Fibroblast of skin of right quadriceps (primary cell): ENCODE measurements at regions not wholly inside any gene's neighbourhood (a gene's known extent, or its start where the extent isn't known, plus 50 kb on each side); places are given as distances from the start of the nearest gene placed in this dataset.
"Not testable (repeated sequence)": the region's sequence is repeated elsewhere in the genome, so short reads cannot be mapped to it uniquely, and the experiment has no call there.

Experiments
- DNase-seq: peaks from one replicate; pipeline ENCODE4 v3.0.0-alpha.2; 2013

DNA sequence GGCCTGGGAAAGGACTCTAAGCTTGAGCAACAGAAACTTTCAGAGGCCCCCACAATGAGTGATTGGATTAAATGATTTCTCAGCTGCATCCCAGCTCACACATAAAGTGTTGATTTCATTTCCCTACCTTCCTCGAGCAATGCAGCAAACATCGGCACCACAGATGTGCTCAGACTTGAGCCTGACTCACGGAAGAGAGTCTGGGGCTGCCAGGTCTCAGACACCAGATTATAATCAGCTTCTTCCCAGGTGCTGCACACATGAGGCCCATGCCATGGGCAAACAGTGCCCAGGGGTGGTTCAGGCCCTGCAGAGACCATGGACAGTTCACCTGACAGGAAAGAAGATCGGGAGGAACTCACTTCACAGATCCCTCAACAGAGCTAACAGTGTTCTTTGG lies 226.6 kb upstream of the TENM4 start:
- DNase-seq: no peak

DNA sequence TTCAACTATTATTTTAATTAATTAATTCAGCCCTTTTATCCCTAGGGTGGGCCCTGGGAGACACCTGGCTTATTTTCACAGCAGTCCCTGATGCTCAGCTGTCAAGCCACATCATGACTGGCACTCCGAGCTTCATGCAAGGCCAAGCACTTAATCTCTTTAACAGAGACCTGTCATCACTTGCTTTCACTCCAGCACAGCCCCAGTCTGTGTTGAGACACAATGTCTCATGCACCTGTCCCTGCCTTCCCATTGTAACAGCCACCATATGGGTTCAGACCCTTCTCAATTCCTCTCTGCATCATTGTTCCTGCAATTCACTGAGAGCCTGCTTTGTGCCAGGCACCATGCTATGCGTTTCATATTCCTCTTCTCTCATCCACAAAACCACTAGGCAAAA lies 222.2 kb upstream of the TENM4 start:
- DNase-seq: no peak

DNA sequence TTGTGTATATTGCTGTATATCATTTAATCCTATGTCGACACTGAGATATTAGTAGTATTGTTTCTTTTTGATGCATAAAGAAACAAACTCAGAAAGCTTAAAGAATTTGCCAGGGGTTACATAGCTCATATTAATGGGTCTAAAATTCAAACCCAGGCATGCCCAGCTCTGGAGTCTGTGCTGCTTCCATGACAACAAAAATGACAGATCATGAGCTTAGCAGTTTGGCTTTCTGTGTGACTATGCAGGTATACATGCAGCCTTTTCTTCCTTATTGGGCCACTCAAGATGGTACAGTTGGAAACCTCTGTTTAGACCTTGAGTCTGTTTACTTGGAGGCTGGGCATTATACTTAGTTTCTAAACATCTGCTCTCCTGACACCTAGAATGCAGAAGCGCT lies 220.5 kb upstream of the TENM4 start:
- no peak for DNase-seq

DNA sequence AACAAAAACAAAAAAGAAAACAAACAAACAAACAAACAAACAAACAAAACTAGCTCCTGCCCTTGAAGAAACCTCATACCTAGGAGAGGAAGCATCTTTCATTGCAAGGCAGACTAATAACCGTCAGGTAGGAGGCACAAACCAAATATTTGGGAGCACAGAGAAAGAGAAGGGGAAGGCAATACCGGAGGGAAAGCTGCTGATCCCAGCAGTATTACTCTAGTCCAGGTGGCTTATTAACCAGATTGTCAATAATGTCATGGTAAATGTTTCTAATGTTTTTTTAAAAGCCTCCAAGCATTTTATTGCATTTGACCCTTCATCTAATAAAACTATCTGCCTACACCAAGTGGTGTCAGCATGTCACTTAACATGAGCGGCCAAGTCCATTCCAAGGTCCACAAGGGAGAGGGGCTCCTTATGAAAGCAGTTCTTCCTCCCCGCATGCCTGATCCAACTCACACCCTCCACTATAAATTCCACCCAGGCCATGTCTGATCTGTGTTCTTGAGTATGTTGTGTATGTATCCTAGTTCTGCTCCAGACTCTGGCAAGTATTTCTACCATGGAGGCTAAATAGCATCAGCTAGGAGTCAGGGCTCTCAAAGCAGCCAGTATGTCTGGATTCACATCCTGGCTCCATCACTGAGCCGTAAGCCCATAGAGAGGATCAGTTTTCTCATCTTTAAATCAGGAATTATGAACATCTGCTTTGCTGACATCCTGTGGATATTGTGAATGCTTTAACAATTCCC lies 208.1 kb upstream of the TENM4 start:
- no peak for DNase-seq

DNA sequence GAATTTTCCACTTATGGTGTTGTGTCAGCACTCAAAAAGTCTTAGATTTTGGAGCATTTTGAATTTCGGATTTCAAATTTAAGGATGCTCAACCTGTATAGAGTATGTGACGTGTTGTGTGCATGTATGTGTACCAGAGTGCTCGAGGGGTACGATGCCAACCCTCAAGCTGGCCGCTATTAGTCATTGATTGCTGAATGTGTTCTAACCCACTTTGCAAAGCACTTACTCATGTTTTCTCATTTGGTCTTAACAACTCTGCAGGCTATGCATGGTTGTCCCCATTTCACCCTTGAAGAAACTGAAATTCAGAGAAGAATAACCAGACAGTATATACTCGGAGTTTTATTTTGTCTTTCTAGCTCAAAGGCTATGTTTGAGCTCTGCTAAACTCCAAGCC lies 196.4 kb upstream of the TENM4 start:
- DNase-seq: no peak

DNA sequence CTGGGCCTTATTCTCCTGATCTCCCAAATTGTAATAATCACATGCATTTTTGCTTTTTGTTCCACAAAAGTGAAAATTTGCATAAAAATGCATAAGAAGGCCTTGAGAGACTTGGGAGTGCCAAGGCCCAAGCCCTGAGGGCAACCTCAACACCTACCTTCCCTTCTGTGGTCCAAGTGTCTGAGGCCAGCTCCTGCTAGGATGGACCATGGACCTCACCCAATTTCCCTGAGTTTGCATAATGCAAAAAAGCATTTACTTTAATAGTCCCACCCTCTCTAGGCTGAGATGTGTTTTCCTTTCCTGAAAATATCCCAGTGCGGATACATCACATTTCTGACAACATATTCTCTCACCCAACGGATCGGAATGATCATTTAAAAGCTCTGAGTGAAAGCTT lies 194.1 kb upstream of the TENM4 start:
- DNase-seq: no peak

DNA sequence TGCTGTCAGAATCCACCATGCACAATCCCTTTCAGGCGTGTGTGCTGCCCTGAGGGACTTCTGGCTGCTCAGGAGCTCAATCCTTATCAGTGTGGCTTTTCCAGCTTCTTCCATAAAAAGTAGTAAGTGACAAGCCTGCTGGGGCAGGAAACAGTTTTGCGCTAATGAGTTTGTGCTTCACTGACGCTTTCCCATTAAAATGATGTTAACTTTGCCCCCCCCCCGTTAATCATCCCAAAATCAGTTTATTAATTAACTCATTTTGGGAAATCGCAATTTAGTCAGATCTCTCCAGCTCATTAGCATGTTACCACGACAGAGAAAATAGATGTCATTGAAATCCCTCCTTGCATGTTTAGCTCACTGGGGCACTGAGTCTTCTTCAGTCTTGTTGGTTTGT lies 186.5 kb upstream of the TENM4 start:
- DNase-seq: no peak

DNA sequence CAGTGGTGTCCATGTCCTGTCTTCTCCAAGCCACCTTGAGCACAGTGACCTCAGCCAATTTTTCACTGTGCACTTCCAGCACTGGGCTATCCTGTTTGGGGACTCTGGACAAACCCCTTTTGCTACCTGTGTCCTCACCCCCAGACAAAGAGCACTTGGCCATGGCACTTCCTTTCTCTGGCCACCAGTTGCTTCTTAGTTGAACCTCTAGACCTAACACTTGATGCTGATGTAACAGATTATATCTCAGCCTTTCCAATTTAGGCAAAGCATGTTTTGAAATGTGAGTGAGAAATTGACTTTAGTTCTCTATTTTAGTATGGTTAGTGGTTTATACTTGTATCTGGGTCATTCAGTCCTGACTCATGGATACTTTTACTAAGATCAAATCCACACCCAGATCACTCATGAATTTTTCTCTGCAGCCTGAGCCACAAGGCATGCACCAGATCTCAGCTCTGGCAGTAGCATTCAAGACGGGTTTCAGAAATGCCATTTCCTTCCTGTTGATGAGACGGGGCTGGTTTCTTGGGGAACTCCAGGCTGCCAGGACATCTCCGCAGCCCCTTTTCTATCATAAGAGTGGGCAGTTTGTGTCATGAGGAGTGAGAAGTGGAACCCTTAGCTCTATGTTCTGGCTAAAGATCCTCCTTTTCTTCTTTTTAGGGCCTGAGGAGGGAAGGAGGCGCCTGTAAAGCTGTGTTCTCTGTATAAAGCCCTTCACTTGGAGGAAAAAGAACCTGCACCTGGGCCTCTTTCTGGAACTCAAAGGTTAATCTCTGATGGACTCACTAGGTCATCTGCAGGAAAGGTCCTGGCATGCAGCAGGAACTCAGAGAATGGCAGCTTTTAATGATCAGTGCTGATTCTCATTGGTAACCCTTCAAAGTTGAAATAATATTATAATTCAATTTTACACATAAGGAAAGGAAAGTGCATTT lies 185.6 kb upstream of the TENM4 start:
- DNase-seq: peak; percentile 10

DNA sequence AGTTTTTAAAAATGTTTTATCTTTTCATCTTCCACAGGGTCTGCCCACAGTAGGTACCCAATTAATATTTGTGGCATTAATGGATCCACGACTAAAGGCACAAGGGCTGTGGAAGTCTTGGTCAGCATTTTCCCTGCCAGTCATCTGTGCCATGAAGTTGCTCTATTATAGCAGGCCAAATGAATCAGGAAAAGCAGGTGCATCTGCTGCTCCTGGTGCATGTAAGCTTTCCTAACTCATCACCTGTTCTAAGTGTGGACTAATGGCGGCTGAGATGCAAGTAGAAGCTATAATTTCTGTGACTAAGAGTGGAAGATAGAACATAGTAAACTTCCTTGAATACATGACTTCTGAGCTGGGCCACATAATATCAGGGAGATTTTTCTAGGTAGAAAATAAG lies 182.5 kb upstream of the TENM4 start:
- DNase-seq: no peak

DNA sequence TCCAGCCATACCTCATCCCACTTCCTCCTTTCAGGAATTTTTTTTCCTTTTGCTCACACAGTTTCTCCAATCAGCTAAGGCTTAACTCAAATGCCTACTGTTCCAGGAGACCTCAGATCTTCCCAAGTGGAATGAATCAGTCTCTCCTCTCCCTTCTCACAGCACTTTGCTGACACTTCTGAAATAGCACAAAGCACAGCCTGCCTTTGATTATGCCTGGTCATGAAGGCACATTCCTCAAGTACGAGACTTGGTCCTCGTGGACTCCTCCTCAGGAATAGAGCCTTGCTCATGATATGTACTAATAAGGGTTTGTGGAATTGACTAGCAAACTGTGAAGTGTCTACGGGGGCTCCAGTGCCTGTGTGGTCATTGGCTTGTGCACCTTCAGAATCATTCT lies 176.7 kb upstream of the TENM4 start:
- peak; percentile 18 for DNase-seq

DNA sequence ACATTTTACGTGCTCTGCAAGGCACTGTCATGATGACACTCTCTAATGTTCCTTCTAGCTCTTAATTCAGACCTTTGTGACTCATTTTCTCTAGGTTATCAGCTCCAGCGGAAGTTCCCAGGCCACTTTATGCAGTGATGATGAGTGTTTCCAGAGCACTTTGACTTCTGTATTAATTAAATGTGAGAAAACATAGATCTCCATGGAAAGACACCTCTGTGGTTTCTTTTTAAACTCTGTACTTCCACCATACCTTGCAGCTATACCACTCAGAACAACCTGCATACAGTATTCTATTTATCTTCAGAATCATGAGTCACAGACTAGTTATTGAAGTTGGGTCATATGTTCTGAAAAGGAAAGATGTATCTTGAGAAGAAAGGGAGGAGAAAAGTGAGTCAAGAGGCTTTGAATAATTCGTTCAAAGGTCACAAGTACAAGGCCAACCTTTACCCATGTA lies 175.6 kb upstream of the TENM4 start:
- no peak for DNase-seq

DNA sequence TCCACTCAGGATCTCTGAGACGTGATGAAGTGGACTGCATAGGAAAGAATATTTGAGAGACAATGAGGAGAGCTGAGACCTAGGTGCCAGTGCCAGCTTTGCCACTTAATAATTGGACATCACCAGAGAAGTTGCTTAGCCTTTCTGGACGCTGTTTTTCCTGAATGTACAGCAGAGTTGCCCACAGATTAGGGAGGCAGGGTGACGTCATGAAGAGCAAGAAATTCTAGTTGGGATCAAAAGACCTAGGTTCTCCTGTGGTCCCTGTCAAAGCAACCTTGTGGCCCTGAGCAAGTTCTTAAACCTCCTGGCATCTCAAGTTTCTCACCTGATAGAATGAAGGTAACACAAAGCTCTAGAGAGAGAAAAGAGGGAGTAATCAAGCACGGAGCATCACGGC lies 174.6 kb upstream of the TENM4 start:
- no peak for DNase-seq

DNA sequence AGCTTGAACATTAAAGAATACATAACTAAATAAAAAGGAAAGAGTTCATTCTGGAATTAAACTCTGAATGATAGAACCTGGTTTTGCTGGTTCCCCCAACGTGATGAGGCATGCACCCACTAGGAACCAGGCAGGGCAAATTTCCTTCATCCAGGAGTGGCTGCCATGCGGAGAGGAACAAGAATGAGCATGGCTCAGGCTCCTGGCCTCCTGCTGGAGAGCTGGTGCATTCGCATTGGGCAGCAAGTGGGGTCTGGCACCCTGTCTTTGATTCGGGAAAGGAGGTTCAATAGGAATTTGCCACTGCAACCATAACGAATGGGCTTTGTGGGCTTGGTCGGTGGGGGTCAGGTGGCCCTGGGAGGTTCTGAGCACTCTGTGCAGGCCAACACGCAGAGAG lies 169.8 kb upstream of the TENM4 start:
- DNase-seq: no peak

DNA sequence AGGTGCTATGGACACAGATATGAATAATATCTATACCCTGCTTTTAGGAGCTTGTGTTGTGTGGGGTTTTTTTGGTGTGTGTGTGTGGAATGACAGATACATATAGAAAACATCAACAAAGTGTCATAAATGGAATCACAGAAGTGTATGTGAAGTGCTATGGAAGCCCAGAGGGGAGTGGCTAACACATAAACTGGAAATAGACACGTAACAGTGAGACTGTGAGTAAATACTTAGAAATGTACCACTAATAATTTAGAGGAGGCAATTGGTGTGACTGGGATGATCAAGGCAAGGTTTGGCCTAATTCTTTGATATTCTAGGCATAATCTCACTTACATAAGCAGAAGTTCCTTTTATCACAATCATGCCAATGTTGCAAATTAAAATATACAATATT lies 169.3 kb upstream of the TENM4 start:
- no peak for DNase-seq

DNA sequence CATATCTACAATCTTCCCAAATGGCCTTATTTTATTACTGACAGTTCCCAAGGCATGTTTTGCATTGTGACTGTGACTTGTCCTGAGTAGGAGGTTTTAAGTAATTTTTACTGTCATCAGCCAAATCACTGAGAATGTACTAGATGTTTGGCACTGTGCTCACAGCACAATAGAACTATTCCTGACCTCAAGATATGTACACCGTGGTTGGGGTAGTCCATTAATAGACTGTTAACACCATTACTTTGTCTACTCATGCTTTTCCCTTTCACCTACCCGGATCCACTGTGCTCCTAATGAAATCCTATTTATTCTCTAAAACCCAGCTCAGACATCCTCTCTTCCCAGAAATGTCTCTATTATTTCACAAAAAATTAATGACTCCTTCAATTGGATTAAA lies 168.7 kb upstream of the TENM4 start:
- no peak for DNase-seq

DNA sequence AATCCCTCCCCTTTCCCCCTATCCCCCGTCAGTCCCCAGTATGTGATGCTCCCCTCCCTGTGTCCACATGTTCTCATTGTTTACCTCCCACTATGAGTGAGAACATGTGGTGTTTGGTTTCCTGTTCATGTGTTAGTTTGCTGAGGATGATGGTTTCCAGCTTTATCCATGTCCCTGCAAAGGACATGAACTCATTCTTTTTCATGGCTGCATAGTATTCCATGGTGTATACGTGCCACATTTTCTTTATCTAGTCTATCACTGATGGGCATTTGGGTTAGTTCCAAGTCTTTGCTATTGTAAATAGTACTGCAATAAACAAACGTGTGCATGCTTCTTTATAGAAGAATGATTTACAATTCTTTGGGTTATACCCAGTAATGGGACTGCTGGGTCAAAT lies 165.6 kb upstream of the TENM4 start:
- DNase-seq: not testable (repeated sequence)

DNA sequence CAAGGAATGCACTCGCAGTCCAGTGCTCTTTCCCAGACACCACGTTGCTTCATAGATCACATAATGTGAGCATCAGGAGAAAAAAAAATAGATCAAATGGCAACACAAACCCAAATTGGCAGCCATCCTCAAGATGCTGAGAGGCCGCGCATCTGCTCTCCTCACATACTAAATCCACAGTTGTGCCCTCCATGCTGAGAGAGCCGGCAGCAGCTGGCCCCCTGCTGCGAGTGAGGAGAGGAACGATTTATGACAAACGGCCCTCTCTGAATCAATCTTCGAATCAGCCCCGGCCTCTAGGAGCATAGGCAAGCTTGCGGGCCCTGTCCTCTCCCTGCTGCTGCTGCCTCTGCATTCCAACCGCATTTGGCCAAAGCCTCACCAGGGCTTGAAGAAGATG lies 159.9 kb upstream of the TENM4 start:
- DNase-seq: peak; percentile 72

DNA sequence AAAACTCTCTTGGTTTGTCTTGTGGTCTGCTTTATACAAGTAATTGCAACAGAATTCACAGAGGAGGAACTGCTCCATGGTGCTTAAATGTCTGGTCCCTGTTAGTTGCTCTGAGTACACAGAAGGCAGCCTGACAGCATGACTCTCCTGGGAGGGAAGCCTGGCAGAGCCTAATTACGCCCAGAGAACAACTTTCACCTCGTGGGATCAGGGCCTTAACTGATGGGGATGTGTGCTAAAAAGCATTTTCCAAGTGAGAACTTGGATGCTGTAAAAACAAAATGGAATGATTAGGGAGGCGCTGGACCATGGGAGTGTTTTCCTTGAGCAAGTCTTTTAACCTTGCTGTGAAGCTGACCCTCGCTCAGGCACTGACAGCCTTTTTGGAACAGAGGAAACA lies 154.0 kb upstream of the TENM4 start:
- DNase-seq: no peak

DNA sequence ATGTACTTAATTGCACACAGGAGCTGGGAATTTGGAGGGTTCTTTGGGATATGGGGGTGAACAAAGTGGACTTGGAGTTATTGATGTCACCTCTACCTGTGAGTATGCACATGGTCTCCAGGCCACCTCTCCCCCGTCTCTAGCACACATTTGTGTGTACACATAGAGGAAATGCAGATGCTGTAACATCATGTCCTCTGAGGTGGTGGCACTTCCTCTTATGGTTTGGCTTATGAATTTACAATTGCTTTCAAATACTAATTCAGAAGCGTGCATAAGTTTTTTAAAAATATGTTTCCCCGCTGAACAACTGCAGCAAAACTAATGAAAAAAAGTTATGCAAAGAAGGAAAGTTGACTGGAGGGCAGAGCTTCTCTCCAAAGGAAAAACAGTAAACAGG lies 152.0 kb upstream of the TENM4 start:
- no peak for DNase-seq

DNA sequence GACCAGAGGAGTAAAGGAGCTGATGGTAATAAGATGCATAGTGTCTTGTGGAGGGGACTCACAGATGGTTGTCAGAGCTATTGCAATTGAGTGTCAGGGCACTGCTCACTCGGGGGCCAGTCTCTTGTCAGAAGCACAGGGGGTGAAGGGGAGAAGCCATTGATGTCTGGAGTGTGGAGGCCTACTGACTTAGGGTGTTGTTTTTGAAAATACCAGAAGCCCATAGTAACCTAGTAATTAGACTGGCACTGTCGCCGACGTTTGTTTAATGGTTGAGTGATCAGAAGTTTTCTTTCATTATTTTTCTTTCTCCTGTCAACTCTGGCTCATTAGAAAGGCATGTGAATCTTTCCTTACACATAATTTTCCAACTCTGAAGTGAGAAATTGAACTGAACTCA lies 151.6 kb upstream of the TENM4 start:
- DNase-seq: no peak

DNA sequence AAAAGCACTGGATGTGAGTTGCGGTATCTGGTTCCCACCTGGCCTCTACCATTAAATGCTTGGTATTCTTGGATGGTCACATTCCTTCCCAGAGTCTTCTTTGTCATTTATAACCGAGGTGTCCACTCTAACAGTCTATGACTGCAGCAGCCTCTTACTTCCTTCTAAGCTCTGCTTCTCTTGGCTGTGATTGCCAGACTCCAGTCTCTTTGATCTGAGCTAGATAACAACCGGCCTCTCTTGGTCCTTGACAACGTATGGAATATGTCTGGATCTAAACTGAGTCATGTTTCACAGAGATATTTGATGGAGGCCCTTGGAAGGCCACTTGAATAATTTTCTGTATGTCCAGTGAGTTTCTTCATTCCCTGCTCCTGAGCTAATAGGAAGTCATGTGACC lies 141.6 kb upstream of the TENM4 start:
- DNase-seq: no peak

DNA sequence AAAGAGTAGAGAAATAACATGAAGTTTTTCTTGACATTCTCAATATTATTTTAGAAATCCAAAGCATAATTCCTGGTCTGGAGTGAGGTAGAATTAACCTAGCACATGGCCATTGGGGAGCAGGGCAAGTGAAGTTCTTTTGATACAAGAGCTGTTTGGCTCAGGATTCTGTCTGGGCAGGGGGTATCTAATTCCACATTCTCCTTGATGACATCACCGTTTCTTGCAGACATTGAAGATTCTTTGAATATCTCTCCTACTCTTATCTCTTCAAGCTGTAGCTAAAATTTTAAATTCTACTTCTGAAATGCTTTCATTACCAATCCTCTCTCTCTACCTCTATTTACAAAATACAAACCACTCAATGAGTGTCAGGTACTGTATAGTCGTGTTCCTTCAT lies 138.2 kb upstream of the TENM4 start:
- no peak for DNase-seq

DNA sequence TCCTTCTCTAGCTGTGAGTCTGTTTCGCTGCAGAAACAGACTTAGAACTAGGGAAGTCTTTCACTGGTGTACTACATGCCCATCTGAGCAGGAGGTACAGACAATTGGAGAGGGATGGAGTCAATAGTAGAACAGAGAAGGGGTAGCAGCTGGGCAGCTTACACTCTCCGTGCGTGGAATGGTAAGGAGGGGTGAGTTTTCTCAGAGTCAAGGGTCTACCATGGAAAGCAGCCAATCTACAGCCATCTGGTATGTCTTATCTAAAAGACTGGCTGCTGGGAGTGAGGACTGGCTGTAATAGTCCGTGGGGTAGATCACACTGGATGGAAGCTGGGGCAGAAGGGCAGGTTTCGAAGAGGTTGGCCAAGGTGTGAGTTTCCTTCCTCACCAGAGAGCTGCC lies 137.3 kb upstream of the TENM4 start:
- DNase-seq: no peak

DNA sequence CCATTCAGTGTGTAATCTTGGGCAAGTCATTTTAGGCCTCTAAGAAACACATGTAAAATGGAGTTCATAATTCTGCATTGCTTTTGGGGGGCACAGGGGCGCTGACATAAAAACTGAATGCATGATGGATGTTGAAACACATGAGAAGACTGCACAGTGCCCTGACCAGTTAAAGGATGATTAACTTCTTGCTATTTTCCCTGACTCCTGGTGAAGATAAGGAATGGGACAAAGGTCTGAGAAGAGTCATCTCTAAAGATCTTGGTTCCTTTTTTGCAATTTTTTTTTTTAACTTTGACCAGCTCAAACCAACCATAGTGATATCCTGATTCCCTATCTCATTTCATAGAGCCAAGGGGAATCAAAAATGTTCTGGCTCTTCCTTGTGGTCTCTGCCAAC lies 134.9 kb upstream of the TENM4 start:
- no peak for DNase-seq
